HG03108 (cell line): ENCODE measurements at regions not wholly inside any gene's neighbourhood (a gene's known extent, or its start where the extent isn't known, plus 50 kb on each side); places are given as distances from the start of the nearest gene placed in this dataset.
"Not testable (repeated sequence)": the region's sequence is repeated elsewhere in the genome, so short reads cannot be mapped to it uniquely, and the experiment has no call there.

ENCODE experiments used
- ATAC-seq: cut with Tn5 transposase; IDR thresholded peaks from one replicate; pipeline ENCODE4 v1.9.1; 2021; ENCODE audit warnings: moderate library complexity; ENCODE audit not compliant: unreplicated experiment

DNA sequence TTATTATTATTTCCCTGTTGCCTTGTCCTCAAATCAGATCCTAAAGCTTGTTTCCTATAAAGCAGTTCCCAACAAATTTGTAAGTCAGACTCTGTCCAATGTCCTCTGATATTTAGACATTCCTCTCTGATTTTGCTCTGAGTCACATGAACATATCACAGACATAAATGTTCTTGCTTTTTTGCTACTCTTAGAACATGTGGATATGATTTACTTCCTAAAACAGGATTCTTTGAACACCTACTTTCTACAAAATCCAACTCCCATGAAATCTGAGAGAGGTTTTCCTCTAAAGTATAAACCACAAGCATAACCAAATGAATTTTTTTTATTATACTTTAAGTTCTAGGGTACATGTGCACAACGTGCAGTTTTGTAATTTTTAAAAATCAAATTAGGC is 181.3 kb upstream of the SLC38A2 start:
- ATAC-seq: no peak

DNA sequence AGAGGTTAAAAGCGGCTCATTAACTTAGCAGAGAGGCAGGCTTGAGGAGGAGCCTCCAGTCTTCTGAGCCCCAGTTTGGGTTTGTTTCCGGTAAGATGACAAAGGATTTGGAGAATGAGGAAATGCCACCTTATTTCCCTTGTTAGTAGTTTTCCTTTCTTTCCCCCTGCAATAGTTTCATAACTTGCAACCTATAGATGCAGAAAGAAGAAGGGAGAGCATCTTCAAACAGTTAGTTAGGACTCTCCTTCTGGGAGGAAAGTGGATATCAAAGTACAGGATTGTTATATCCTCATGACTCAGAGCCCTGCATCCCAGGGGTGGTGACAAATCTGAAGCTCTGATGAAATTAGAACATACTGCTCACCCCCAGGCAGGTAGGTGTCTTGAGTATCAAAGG is 180.7 kb upstream of the SLC38A2 start:
- no peak for ATAC-seq

DNA sequence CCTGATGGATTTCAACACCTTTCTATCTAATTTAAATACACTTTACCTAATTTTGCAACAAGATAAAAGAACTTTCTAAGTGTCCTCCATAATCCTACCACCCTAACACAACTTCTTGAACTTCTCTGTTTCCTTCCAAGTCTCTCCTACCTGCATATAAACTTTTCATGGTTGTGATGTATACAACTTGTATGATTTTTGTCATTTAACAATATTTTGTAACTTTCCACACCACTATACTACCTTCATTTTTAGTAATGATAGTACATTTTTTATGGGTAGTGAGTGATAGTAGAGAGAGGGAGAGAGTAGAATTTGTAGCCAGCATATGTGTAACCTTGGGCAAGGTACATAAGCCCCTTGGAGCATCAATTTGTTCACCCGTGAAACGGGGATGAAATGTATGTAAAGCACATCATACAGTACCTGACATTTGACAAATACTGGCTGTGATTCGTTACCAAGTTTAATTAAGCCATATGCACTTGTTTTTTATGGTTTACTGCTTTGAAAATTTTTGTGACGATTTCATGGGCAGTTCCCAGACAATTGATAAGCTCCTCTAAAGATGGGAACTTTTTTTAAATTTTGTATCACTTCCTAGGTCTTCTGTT is 177.8 kb upstream of the SLC38A2 start:
- ATAC-seq: no peak

DNA sequence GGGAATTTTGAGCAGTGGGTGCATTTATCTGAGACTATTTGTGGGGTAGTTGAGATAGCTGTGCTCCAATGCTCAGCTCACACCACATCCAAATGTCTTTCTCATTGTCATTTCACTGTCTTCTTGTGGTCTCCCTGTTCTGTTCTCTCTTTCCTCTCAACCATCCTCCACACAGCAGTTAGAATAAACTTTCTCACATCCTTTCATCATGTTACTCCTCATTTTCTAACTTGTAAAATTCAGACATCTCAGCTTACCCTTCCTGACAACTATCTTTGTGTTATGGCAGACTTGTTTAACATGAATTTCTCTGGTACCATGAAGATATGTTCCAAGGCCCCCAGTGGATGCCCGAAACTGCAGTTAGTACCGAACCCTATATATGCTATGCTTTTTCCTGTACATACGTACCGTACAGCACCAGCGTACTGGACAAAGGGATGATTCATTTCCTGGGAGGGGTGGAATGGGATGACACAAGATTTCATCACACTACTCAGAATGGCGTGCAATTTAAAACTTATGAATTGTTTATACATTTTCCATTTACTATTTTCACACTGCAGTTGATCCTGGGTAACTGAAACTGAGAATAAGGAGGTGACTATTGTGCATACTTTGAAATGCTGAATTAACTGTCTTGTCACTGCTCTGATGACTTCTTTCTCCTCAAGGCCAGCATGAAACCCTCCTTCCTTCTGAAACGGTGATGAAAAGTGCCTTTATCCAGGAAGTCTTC is 177.1 kb upstream of the SLC38A2 start:
- no peak for ATAC-seq

DNA sequence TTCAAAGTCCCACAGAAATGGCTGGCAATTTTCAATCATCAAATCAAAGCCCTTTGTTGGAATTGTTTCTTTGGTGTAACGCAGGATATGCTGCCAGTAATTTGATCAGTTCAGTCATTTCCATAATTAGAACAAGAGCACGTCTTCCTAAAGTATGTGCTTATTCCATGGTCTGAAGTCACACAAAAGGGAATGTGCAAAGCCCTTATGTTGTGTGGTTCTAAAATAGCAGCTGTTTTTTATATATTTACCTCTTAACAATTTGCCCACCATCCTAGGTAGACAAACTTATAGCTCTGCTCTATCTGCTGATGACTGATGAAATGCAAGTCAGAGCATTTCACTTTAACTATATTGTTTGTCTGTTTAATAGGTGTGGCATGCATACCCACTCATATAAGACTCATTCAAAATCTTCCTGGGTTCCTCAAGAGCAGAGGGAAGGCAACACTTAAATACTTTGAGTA is 176.1 kb upstream of the SLC38A2 start:
- no peak for ATAC-seq

DNA sequence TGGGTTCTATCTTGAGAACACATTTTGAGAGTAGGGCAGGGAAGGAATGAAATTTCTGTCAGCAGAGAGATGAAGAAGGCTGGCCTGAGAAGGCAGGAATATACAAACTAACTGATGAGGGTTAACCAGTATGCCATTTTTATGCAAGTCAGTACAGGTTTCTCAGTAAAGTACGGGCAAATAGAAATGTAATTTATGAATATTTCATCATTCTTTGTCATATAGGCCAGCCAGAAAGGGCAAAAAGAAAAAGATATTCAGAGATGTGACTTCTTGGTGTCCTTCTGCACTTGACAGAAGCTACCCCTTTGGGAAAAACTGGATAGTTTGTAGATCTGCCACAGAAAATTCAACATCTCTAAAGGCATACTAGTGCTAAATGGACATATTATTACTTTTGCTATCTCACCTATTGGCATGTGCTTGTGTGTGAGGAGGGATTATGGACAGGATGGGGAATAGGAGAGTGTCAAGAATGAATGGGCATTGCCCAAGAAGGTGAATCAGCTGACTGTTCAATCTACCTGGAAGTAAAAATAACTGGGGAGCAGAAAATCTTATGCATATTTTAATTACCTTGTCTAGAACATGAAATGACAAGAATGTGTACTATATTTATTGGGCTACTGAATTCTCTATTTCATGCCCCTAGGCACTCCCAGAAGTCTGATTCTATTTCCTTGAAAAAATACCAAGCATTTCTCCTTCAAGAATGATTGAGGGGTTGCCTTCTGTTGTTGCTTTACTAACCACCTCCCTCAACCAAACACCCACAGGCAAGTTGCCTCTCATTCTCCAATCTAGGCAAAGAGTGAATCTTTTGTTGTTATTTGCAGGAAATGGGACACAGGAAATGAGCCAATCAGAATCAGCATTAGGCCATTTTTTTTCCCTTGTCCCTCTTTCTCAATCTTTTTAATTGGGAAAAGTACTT is 175.1 kb upstream of the SLC38A2 start:
- ATAC-seq: no peak

DNA sequence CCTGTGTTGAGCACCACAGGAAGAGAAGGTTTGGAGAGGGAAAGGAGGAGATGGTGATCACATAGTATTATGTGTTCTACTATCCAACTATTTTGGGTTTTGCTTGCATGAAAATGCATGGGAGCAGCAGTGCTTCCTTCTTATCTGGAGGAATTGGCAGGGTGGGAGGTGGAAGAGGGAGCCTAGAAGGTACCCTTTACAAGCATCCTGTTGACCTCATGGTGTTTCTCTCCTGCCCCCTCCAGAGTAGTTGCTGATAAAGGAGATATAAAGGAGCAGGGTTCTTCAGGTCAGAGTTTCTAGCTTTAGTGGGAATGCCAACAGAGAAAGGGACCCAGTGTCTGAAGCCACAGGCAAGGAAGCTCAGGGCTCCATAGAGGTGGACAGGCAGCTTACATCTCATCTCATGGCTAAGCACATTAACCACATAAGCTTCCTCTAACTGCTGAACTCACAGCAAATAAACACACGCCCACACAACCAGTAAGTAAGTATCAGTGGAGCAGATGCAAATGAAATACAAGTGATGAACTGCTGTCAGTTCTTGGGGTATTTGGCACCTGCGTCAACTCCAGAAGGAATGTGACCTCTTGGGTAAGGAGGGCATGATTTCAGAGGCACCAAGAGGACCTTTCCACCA is 174.2 kb upstream of the SLC38A2 start:
- peak; percentile 85 for ATAC-seq

DNA sequence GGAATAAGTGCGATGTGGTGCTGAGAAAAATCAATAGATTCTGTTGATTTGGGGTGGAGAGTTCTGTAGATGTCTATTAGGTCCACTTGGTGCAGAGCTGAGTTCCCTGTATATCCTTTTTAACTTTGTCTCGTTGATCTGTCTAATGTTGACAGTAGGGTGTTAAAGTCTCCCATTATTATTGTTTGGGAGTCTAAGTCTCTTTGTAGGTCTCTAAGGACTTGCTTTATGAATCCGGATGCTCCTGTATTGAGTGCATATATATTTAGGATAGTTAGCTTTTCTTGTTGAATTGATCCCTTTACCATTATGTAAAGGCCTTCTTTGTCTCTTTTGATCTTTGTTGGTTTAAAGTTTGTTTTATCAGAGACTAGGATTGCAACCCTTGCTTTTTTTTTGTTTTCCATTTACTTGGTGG is 170.8 kb upstream of the SLC38A2 start:
- ATAC-seq: not testable (repeated sequence)

DNA sequence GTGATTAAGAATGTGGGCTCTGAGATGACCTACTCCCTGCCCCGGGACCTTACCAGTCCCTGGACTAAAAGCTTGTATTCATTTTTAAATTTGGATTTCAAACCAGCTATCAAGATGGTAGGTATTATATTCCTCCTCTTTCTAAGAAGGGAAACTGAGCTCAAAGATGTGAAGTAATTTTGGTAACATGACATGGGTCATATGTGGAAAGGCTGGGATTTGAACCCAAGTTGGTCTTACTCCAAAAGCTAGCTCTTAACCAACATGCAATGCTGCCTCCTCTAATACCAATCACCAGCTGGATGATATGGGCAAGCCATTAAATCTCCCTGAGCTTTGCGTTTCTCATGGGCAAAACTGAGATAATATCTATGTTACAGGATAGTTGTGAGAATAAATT is 166.4 kb upstream of the SLC38A2 start:
- no peak for ATAC-seq

DNA sequence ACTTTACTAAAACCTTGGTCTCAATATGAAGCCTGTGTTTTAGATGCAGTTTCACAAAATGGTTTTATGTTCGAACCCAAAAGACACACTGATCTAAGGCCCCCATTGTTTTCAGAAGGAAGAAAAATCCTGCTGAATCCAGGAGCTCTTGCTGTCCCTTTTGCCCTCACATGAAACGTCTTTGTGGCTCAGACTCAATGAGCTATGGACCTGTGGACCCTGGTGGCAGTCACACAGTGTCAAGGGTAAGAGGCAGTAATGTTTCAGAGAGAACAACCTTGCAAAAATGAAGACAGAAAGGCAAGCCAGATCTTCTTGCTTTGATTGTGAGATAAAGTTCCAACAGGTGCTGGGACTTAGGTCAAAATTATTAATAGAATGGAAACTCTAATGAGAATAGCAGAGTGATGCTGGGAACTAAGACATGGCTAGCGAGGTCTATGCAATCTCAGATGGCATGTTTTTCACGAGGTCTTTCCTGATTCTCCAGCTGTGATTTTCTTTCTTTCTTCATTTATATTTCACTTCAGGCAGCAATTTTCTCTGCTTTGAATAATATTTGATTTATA is 164.9 kb upstream of the SLC38A2 start:
- ATAC-seq: no peak

DNA sequence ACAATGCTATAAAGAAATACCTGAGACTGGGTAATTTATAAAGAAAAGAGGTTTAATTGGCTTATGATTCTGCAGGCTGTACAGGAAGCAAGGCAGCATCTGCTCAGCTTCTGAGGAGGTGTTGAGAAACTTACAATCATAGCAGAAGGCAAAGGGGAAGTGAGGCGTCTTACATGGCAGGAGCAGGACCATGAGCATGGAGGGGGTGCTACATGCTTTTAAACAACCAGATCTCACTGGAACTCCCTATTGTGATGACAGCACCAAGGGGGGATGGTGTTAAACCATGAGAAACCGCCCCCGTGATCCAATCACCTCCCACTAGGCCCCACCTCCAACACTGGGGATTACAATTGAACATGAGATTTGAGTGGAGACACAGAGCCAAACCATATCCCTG is 163.7 kb upstream of the SLC38A2 start:
- ATAC-seq: peak; percentile 56

DNA sequence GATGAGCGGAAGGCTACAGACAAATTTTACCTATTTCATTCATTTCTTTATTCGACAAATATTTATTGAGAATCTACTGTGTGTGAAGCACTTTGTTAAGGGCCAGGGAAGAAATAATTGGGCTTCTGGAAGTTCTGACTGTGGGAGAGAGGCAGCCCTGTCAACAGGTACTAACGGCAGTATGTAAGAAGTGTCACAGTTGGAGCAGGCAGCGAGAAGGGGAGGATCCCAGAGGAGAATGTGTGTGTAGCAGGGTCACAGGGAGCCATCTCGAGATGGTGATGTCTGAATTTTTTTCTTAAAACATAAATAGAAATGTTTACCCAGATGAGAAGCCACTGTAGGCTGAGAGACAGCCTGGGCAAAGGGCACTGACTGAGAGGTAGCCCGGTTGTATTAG is 163.3 kb upstream of the SLC38A2 start:
- ATAC-seq: no peak

DNA sequence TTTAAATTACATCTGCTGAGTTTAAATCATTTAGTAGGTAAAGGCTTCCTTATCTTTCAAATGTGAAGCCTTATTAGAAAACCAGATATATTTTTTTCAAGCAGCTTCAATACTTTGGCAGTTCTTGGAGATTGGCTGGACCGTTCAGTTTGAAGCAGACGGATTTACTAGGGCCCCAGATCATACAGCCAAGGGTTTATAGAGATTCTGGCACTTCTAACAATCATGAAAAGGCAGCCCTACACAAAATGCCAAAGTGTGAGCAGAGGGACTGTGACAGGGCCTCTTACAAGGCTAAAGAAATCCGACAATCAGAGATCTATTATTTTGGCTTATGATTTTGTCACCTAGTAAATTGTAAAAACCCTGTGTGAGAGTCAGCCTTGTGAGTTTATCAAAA is 162.8 kb upstream of the SLC38A2 start:
- no peak for ATAC-seq

DNA sequence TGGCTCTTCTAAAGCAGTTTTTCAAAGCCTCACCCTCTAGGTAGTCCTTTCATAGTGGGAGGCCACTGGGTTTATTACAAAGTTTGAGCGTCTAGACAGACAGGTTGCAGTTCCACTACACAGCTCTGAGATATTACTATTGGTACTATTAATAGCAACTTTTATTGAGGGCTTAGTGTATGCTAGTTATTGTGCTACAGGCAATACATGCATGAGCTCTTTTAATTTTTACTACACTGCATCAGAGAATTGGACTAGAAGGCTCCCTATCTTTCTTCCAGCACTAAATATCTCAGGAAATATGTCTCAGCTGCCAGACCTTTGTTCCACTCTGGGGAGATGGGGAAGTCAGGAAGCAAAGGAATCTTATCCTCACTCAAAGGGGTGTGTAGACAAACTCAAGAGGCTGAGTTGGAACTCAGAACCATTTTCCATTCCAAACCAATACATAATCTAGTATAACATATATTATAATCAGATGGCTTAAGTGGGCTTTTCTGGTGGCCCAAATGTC is 161.8 kb upstream of the SLC38A2 start:
- no peak for ATAC-seq

DNA sequence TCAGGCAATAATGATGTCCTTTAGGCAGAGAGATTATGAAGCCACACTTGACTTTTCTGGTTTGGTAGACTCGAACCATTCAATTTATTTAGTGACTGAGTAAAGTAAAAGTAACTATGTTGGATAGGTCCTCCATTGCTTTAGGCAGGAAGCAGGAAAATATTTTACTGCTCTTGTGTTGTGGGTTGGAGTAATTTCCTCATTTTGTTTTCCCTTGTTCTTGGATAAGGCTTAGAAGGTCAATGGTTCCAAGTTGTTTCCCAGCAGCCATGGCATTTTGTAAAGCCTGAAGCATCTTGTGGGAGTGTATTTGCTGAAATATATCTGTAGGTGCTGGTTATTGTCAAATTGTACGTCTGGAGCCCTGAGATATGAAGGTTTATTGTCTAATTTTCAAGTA is 161.2 kb upstream of the SLC38A2 start:
- no peak for ATAC-seq

DNA sequence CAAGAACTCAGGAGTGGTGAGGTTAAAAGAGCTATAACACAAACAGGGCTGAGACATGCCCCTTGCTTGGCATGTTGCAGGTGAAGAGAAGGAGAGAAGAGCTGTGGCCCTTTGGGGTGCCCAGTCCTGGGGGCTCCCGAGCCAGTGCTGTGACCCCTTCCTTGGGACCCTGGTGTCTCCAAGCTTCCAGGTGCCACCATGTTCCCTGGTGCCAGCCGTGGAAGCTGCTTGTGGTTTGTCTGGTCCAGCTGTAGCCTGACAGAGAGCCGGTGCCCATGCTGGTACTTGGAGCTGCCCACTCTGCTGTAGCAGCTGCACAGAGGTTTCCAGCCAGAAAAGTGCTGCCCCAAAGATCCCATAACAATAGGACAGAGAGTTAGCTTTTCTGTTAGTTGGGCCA is 159.2 kb upstream of the SLC38A2 start:
- no peak for ATAC-seq

DNA sequence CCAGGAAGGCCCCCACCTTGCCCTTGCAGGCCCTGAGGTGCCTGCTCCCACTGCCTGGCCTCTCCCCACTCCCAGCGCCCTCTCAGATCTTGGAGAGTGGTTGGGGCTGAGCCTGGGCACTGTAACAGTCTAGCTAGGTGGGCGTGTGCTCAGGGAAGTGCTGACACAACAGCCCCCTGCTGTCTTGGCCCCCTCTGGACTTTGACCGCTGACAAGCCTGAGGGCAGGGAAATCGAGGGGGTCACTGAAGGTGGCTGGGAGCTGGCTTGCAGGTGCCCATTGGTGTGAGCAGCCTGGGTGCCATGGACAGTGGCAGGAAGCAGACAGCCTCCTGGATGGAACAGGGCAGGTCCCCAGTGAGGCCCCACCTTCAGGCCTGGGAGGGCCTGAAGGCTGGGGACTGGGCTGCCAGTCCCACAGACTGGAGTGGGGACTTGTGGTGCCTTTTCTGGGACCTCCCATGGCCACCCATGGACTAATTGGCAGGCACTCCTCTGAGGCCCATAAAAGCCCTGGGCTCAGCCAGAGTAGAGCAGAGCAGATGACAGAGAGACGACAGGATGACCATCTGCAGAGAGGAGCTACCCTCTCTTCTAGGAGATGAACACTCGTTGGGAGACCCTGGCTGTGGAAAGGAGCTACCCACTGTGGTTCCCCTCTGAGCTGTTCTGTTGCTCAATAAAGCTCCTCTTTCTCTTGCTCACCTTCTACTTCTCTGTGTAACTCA is 158.6 kb upstream of the SLC38A2 start:
- ATAC-seq: no peak

DNA sequence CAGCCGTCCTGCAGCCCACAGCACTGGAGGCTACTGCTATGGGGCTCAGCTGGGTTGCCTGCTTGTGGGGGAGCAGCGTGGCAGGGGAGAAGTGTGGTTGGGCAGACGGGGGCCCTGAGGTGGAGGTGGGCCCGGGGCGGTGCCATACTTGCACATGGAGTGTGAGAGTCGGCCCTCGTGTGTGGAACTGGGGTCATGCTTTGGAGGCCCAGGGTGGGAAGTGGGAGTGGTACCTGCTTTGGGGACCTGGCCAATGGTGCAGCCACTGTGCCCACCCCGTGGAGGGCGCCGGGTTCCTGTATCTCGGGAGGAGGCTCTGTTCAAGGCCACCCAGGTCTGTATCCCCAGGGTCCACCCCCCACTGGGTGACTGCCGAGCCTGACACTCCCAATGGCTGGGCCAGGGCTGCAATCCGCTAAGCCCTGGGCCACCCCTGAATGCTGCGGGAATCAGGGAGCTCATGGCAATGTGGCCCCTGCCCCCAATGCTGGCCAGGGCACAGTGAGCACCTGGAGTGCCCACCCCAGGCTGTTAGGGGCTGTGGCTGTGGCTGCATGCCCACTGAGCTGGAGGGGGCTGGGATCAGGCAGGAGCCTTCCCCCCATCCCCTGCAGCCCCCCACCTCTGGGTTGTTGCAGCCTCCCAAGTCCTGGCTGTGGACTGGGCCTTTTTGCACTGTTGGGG is 157.9 kb upstream of the SLC38A2 start:
- no peak for ATAC-seq

DNA sequence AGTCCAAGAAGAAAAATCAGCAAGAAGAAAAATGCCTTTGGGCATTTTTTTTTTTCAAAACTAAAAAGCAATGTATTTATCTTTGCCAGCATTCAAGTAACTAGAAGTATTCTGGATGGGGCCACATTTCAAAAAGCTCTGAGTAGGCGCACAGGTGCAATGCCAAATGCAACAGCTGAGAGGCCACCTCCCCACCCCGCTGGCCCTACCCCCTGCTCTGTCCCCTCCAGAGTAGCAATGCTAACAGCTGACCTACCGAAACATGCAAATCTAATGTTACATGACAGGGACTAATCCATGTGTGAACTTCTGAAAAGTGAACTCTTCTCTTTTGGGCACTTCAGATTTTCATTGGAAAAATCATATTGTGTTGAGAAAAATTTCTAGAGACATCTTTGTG is 153.7 kb upstream of the SLC38A2 start:
- no peak for ATAC-seq
